ENCODE measurements at regions not wholly inside any gene's neighbourhood (a gene's known extent, or its start where the extent isn't known, plus 50 kb on each side); places are given as distances from the start of the nearest gene placed in this dataset.
"Not testable (repeated sequence)": the region's sequence is repeated elsewhere in the genome, so short reads cannot be mapped to it uniquely, and the experiment has no call there.

DNA sequence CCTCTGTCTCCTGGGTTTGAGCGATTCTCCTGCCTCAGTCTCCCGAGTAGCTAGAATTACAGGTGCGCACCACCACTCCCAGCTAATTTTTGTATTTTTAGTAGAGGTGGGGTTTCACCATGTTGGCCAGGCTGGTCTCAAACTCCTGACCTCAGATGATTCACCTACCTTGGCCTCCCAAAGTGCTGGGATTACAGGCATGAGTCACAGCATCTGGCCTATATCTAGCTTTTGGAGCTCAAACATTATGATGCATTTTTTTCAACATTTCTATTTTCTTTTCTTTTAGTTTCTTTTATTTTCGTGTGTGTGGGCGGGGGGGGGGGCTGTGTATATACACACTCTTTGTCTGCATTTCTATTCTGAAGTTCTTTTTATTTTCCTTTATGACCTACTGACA, 85.6 kb upstream of the PEG3 start:
- TF ChIP-seq, protein P1, sequence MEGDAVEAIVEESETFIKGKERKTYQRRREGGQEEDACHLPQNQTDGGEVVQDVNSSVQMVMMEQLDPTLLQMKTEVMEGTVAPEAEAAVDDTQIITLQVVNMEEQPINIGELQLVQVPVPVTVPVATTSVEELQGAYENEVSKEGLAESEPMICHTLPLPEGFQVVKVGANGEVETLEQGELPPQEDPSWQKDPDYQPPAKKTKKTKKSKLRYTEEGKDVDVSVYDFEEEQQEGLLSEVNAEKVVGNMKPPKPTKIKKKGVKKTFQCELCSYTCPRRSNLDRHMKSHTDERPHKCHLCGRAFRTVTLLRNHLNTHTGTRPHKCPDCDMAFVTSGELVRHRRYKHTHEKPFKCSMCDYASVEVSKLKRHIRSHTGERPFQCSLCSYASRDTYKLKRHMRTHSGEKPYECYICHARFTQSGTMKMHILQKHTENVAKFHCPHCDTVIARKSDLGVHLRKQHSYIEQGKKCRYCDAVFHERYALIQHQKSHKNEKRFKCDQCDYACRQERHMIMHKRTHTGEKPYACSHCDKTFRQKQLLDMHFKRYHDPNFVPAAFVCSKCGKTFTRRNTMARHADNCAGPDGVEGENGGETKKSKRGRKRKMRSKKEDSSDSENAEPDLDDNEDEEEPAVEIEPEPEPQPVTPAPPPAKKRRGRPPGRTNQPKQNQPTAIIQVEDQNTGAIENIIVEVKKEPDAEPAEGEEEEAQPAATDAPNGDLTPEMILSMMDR (IDR thresholded peaks at IDR 0.05) = not testable (repeated sequence)
- not testable (repeated sequence) for TF ChIP-seq POLR2A (IDR thresholded peaks at IDR 0.05)
